ENCODE measurements at regions not wholly inside any gene's neighbourhood (a gene's known extent, or its start where the extent isn't known, plus 50 kb on each side); places are given as distances from the start of the nearest gene placed in this dataset.

GRCh38 chr5:34410411-34411139, 245.6 kb upstream of the RAI14 start:
- no peak for TF ChIP-seq CTCF (conservative IDR thresholded peaks at IDR 0.05)
- H3K27ac ChIP-seq: no peak overlapping the region

GRCh38 chr5:34411470-34412346, 244.4 kb upstream of the RAI14 start:
- H3K27ac ChIP-seq: no peak overlapping the region
- TF ChIP-seq CTCF (conservative IDR thresholded peaks at IDR 0.05): no peak

- no peak for TF ChIP-seq CTCF (conservative IDR thresholded peaks at IDR 0.05)
- no peak overlapping the region for H3K27ac ChIP-seq
Measured at GRCh38 chr5:34412736-34413135, 243.4 kb upstream of the RAI14 start.

GRCh38 chr5:34415559-34416198, 240.4 kb upstream of the RAI14 start:
- H3K27ac ChIP-seq: no peak overlapping the region
- TF ChIP-seq CTCF (conservative IDR thresholded peaks at IDR 0.05): no peak

GRCh38 chr5:34416501-34417008, 239.6 kb upstream of the RAI14 start:
- TF ChIP-seq CTCF (conservative IDR thresholded peaks at IDR 0.05): no peak
- no peak overlapping the region for H3K27ac ChIP-seq

GRCh38 chr5:34420191-34420590, 235.9 kb upstream of the RAI14 start:
- peak overlapping the region; percentile 80 for H3K27ac ChIP-seq

- no peak overlapping the region for H3K27ac ChIP-seq
- no peak for TF ChIP-seq CTCF (conservative IDR thresholded peaks at IDR 0.05)
Measured at GRCh38 chr5:34436761-34437501, 219.2 kb upstream of the RAI14 start.

Measured in VCaP (cell line).